Transverse colon (tissue), 4 donors: ENCODE measurements at regions not wholly inside any gene's neighbourhood (a gene's known extent, or its start where the extent isn't known, plus 50 kb on each side); places are given as distances from the start of the nearest gene placed in this dataset.
"Not testable (repeated sequence)": the region's sequence is repeated elsewhere in the genome, so short reads cannot be mapped to it uniquely, and the experiment has no call there.

Experiments used
- DNase-seq: peaks from one replicate; pipeline ENCODE4 v3.0.0-alpha.2; 2019
- H3K27ac ChIP-seq, 4 donors: fragments of 200-600 bp; sonication (generic); 2 replicates each; pipeline ENCODE4 v1.5.1; 2016 to 2018; ENCODE audit warnings: inconsistent platforms in 4 of 4
- H3K27me3 ChIP-seq: fragments of 200-600 bp; sonication (generic); 2 replicates; pipeline ENCODE4 v1.5.1; 2017; ENCODE audit warnings: inconsistent platforms
- H3K36me3 ChIP-seq, 4 donors: fragments of 200-600 bp; sonication (generic); 2 replicates each; pipeline ENCODE4 v1.5.1; 2017 to 2019; ENCODE audit warnings: inconsistent platforms in 4 of 4
- H3K4me1 ChIP-seq, 4 donors: fragments of 200-600 bp; sonication (generic); 2 replicates each; pipeline ENCODE4 v1.5.1; 2017 to 2020; ENCODE audit warnings: inconsistent platforms in 4 of 4
- H3K4me3 ChIP-seq, 4 donors: fragments of 200-600 bp; sonication (generic); 1 replicate in 1 of 4; 2 replicates in 3 of 4; pipeline versions ENCODE4 v1.5.1 to v1.6.1; 2017 to 2019; ENCODE audit warnings: inconsistent platforms in 4 of 4
- H3K9me3 ChIP-seq, 2 donors: fragments of 200-600 bp; sonication (generic); 2 replicates each; pipeline ENCODE4 v1.5.1; 2017 to 2019; ENCODE audit warnings: inconsistent platforms in 2 of 2
- CTCF ChIP-seq, 5 experiments: fragments of 200-600 bp in 3 of 5; fragments of 450-650 bp in 2 of 5; sonication (generic) in 3 of 5; IDR thresholded peaks; 1 replicate in 2 of 5; 2 replicates in 3 of 5; pipeline ENCODE4 v1.5.1; 2016 to 2017; ENCODE audit warnings: antibody characterized with exemption in 5 of 5, inconsistent platforms in 3 of 5, mild to moderate bottlenecking in 2 of 5, moderate library complexity in 1 of 5
- EP300 ChIP-seq: sonication (generic); formaldehyde crosslinking; IDR thresholded peaks from one replicate; pipeline ENCODE4 v1.6.1; 2017; ENCODE audit warnings: antibody characterized with exemption, low read depth
- POLR2A ChIP-seq: fragments of 450-650 bp; IDR thresholded peaks from one replicate; pipeline ENCODE4 v1.6.1; 2016; ENCODE audit warnings: antibody characterized with exemption, mild to moderate bottlenecking, moderate library complexity
- POLR2AphosphoS5 ChIP-seq, 3 donors: sonication (generic); formaldehyde crosslinking; IDR thresholded peaks; one replicate each; pipeline ENCODE4 v1.6.1; 2016; ENCODE audit warnings: antibody characterized with exemption in 3 of 3
- WGBS, 2 donors: methylation state at CpG; one replicate each; pipeline ENCODE4 v1.1.5; 2018; ENCODE audit warnings: low coverage in 1 of 2; 5-methylcytosine and 5-hydroxymethylcytosine counted together
- in situ Hi-C, 4 donors: fragments of 200-750 bp; cut with MboI; loops; one replicate each; pipeline versions ENCODE4 v1.15.0 to v1.15.1; 2017; ENCODE audit warnings: low sequenced_read_pairs in 3 of 4, low pct_ligation_motif_present in 1 of 4, low pct_unique_long_range_greater_than_20kb in 1 of 4
- intact Hi-C: fragments of 100-400 bp; cut with DNase I; formaldehyde crosslinking; loops from one replicate; pipeline ENCODE4 v1.15.1; 2023; ENCODE audit warnings: low total_unique reads

- intact Hi-C loops: no loop called here
- H3K9me3 ChIP-seq: no peaks in the 10 kb centered on the region
- no peak for TF ChIP-seq EP300
- no peak overlapping the region for H3K27ac ChIP-seq
- H3K4me3 ChIP-seq: no peak overlapping the region
- no peaks in the 10 kb centered on the region for H3K27me3 ChIP-seq
- no peaks in the 10 kb centered on the region for H3K4me1 ChIP-seq
- 77% methylated on average over 24 of the region's 24 CpGs; no CpG with 5 or more reads in 1 of the 2 donors for WGBS, 2 donors
- DNase-seq: no peak
- no peaks in the 10 kb centered on the region for H3K36me3 ChIP-seq
- in situ Hi-C loops: no loop called here
These were observed 1110.4 kb downstream of the BRD1 start for GRCh38 chr22:48717076-48717810.

GRCh38 chr22:48716154-48716553, 1111.5 kb downstream of the BRD1 start:
- WGBS, 2 donors: 54 to 76% methylated on average over 3 of the region's 3 CpGs
- in situ Hi-C loops, H3K4me3 ChIP-seq, H3K36me3 ChIP-seq, H3K27me3 ChIP-seq, H3K9me3 ChIP-seq, intact Hi-C loops, H3K4me1 ChIP-seq, DNase-seq, H3K27ac ChIP-seq: not testable (repeated sequence)

GRCh38 chr22:48715511-48715910, 1112.2 kb downstream of the BRD1 start:
- Histone ChIP-seq H3K4me1 (no peaks in the 10 kb centered on the region), H3K27ac (no peak overlapping the region), H3K9me3 (no peaks in the 10 kb centered on the region), H3K27me3 (no peaks in the 10 kb centered on the region), H3K4me3 (no peak overlapping the region), H3K36me3 (no peaks in the 10 kb centered on the region)
- no peak for DNase-seq
- intact Hi-C loops: no loop called here
- 81% methylated on average over 4 of the region's 4 CpGs; no CpG with 5 or more reads in 1 of the 2 donors for WGBS, 2 donors
- in situ Hi-C loops: no loop called here
- no peak for TF ChIP-seq POLR2A

GRCh38 chr22:48714231-48714630, 1113.4 kb downstream of the BRD1 start:
- no peak overlapping the region for H3K4me3 ChIP-seq
- no peak for DNase-seq
- TF ChIP-seq POLR2AphosphoS5 (IDR thresholded peaks at IDR 0.05) (no peak), CTCF (IDR thresholded peaks at IDR 0.05) (no peak), POLR2A (no peak), EP300 (no peak)
- intact Hi-C loops (no loop called here), in situ Hi-C loops (no loop called here)
- no peaks in the 10 kb centered on the region for H3K27me3 ChIP-seq
- no peaks in the 10 kb centered on the region for H3K36me3 ChIP-seq
- H3K27ac ChIP-seq: no peak overlapping the region
- WGBS, 2 donors: 93% methylated on average over 9 of the region's 9 CpGs; no CpG with 5 or more reads in 1 of the 2 donors
- no peaks in the 10 kb centered on the region for H3K9me3 ChIP-seq
- no peaks in the 10 kb centered on the region for H3K4me1 ChIP-seq

GRCh38 chr22:48713272-48714205, 1114.1 kb downstream of the BRD1 start:
- TF ChIP-seq POLR2AphosphoS5 (IDR thresholded peaks at IDR 0.05) (no peak), POLR2A (no peak), EP300 (no peak), CTCF (IDR thresholded peaks at IDR 0.05) (no peak)
- H3K27ac ChIP-seq: no peak overlapping the region
- intact Hi-C loops: no loop called here
- no peaks in the 10 kb centered on the region for H3K4me1 ChIP-seq
- in situ Hi-C loops: no loop called here
- no peaks in the 10 kb centered on the region for H3K9me3 ChIP-seq
- H3K27me3 ChIP-seq: no peaks in the 10 kb centered on the region
- DNase-seq: no peak
- H3K36me3 ChIP-seq: no peaks in the 10 kb centered on the region
- H3K4me3 ChIP-seq: no peak overlapping the region
- WGBS, 2 donors: 75% methylated on average over 34 of the region's 38 CpGs; no CpG with 5 or more reads in 1 of the 2 donors
